ENCODE measurements at regions not wholly inside any gene's neighbourhood (a gene's known extent, or its start where the extent isn't known, plus 50 kb on each side); places are given as distances from the start of the nearest gene placed in this dataset.
A peak's percentile ranks its signal among the peaks of the same experiment; 100 is the strongest.

GRCh38 chr6:40287296-40287850, 299.8 kb downstream of the LRFN2 start:
- no peaks in the 10 kb centered on the region for H3K27me3 ChIP-seq (ENCODE audit: low read length)
- no peaks in the 10 kb centered on the region for H3K9me2 ChIP-seq (replicated peaks; ENCODE audit: insufficient read depth, low read length)
- peaks cover 11% of the 10 kb centered on the region for H3K4me1 ChIP-seq (ENCODE audit: low read length)
- DNase-seq = no peak
- no peaks in the 10 kb centered on the region for H3K79me2 ChIP-seq (ENCODE audit: low read length)
- H3K9ac ChIP-seq (ENCODE audit: low read length) = no peak overlapping the region
- H3K4me2 ChIP-seq (ENCODE audit: low read depth, low read length, poor library complexity, severe bottlenecking) = no peak overlapping the region
- H2AFZ ChIP-seq (ENCODE audit: low read length) = no peak overlapping the region
- no peaks in the 10 kb centered on the region for H3K9me3 ChIP-seq (ENCODE audit: low read length)
- no peak overlapping the region for H3K4me3 ChIP-seq (ENCODE audit: low read length)
- no peak overlapping the region for H3K27ac ChIP-seq (ENCODE audit: low read length)
- no peaks in the 10 kb centered on the region for H3K36me3 ChIP-seq (ENCODE audit: insufficient read depth, low read length)
- H4K20me1 ChIP-seq (ENCODE audit: insufficient read depth, low read depth, low read length) = no peaks in the 10 kb centered on the region

- no peak overlapping the region for H3K4me2 ChIP-seq (ENCODE audit: low read depth, low read length, poor library complexity, severe bottlenecking)
- no peak overlapping the region for H2AFZ ChIP-seq (ENCODE audit: low read length)
- no peaks in the 10 kb centered on the region for H4K20me1 ChIP-seq (ENCODE audit: insufficient read depth, low read depth, low read length)
- no peaks in the 10 kb centered on the region for H3K9me3 ChIP-seq (ENCODE audit: low read length)
- no peak for DNase-seq
- H3K27me3 ChIP-seq (ENCODE audit: low read length) = no peaks in the 10 kb centered on the region
- no peaks in the 10 kb centered on the region for H3K79me2 ChIP-seq (ENCODE audit: low read length)
- H3K9ac ChIP-seq (ENCODE audit: low read length) = no peak overlapping the region
- H3K4me1 ChIP-seq (ENCODE audit: low read length) = peaks cover 11% of the 10 kb centered on the region
- H3K36me3 ChIP-seq (ENCODE audit: insufficient read depth, low read length) = no peaks in the 10 kb centered on the region
- H3K4me3 ChIP-seq (ENCODE audit: low read length) = no peak overlapping the region
- no peaks in the 10 kb centered on the region for H3K9me2 ChIP-seq (replicated peaks; ENCODE audit: insufficient read depth, low read length)
- H3K27ac ChIP-seq (ENCODE audit: low read length) = no peak overlapping the region
Observed at GRCh38 chr6:40286721-40287120, 300.4 kb downstream of the LRFN2 start.

- no peak overlapping the region for H3K4me3 ChIP-seq (ENCODE audit: low read length)
- no peaks in the 10 kb centered on the region for H3K27me3 ChIP-seq (ENCODE audit: low read length)
- H3K36me3 ChIP-seq (ENCODE audit: insufficient read depth, low read length) = no peaks in the 10 kb centered on the region
- H3K9me2 ChIP-seq (replicated peaks; ENCODE audit: insufficient read depth, low read length) = no peaks in the 10 kb centered on the region
- H3K9me3 ChIP-seq (ENCODE audit: low read length) = no peaks in the 10 kb centered on the region
- no peaks in the 10 kb centered on the region for H3K79me2 ChIP-seq (ENCODE audit: low read length)
- no peak overlapping the region for H3K9ac ChIP-seq (ENCODE audit: low read length)
- H3K4me1 ChIP-seq (ENCODE audit: low read length) = peaks cover 11% of the 10 kb centered on the region
- no peaks in the 10 kb centered on the region for H4K20me1 ChIP-seq (ENCODE audit: insufficient read depth, low read depth, low read length)
- no peak for DNase-seq
- H3K4me2 ChIP-seq (ENCODE audit: low read depth, low read length, poor library complexity, severe bottlenecking) = no peak overlapping the region
- no peak overlapping the region for H2AFZ ChIP-seq (ENCODE audit: low read length)
- H3K27ac ChIP-seq (ENCODE audit: low read length) = no peak overlapping the region
Observed at GRCh38 chr6:40285996-40286395, 301.2 kb downstream of the LRFN2 start.

GRCh38 chr6:40285535-40285934, 301.6 kb downstream of the LRFN2 start:
- H3K79me2 ChIP-seq (ENCODE audit: low read length) = no peaks in the 10 kb centered on the region
- no peak overlapping the region for H3K27ac ChIP-seq (ENCODE audit: low read length)
- no peak overlapping the region for H3K4me3 ChIP-seq (ENCODE audit: low read length)
- no peaks in the 10 kb centered on the region for H3K36me3 ChIP-seq (ENCODE audit: insufficient read depth, low read length)
- no peaks in the 10 kb centered on the region for H4K20me1 ChIP-seq (ENCODE audit: insufficient read depth, low read depth, low read length)
- no peaks in the 10 kb centered on the region for H3K27me3 ChIP-seq (ENCODE audit: low read length)
- no peaks in the 10 kb centered on the region for H3K9me3 ChIP-seq (ENCODE audit: low read length)
- H3K9me2 ChIP-seq (replicated peaks; ENCODE audit: insufficient read depth, low read length) = no peaks in the 10 kb centered on the region
- peaks cover 11% of the 10 kb centered on the region for H3K4me1 ChIP-seq (ENCODE audit: low read length)
- no peak overlapping the region for H3K4me2 ChIP-seq (ENCODE audit: low read depth, low read length, poor library complexity, severe bottlenecking)
- H2AFZ ChIP-seq (ENCODE audit: low read length) = no peak overlapping the region
- no peak for DNase-seq
- no peak overlapping the region for H3K9ac ChIP-seq (ENCODE audit: low read length)

- no peak overlapping the region for H3K9ac ChIP-seq (ENCODE audit: low read length)
- no peak overlapping the region for H2AFZ ChIP-seq (ENCODE audit: low read length)
- no peak overlapping the region for H3K27ac ChIP-seq (ENCODE audit: low read length)
- H4K20me1 ChIP-seq (ENCODE audit: insufficient read depth, low read depth, low read length) = no peaks in the 10 kb centered on the region
- H3K9me2 ChIP-seq (replicated peaks; ENCODE audit: insufficient read depth, low read length) = no peaks in the 10 kb centered on the region
- no peak overlapping the region for H3K4me2 ChIP-seq (ENCODE audit: low read depth, low read length, poor library complexity, severe bottlenecking)
- H3K27me3 ChIP-seq (ENCODE audit: low read length) = no peaks in the 10 kb centered on the region
- H3K36me3 ChIP-seq (ENCODE audit: insufficient read depth, low read length) = no peaks in the 10 kb centered on the region
- H3K79me2 ChIP-seq (ENCODE audit: low read length) = no peaks in the 10 kb centered on the region
- no peak for DNase-seq
- peaks cover 11% of the 10 kb centered on the region for H3K4me1 ChIP-seq (ENCODE audit: low read length)
- no peaks in the 10 kb centered on the region for H3K9me3 ChIP-seq (ENCODE audit: low read length)
- no peak overlapping the region for H3K4me3 ChIP-seq (ENCODE audit: low read length)
Observed at GRCh38 chr6:40282986-40283385, 304.2 kb downstream of the LRFN2 start.

GRCh38 chr6:40281402-40281801, 305.8 kb downstream of the LRFN2 start:
- Histone ChIP-seq H3K9me3 (ENCODE audit: low read length) (no peaks in the 10 kb centered on the region), H3K9ac (ENCODE audit: low read length) (no peak overlapping the region), H3K4me2 (ENCODE audit: low read depth, low read length, poor library complexity, severe bottlenecking) (no peak overlapping the region), H3K4me3 (ENCODE audit: low read length) (no peak overlapping the region), H2AFZ (ENCODE audit: low read length) (no peak overlapping the region), H3K27me3 (ENCODE audit: low read length) (no peaks in the 10 kb centered on the region), H3K4me1 (ENCODE audit: low read length) (peaks cover 11% of the 10 kb centered on the region), H3K9me2 (replicated peaks; ENCODE audit: insufficient read depth, low read length) (no peaks in the 10 kb centered on the region), H3K27ac (ENCODE audit: low read length) (no peak overlapping the region), H3K79me2 (ENCODE audit: low read length) (no peaks in the 10 kb centered on the region), H3K36me3 (ENCODE audit: insufficient read depth, low read length) (no peaks in the 10 kb centered on the region), H4K20me1 (ENCODE audit: insufficient read depth, low read depth, low read length) (no peaks in the 10 kb centered on the region)
- DNase-seq = no peak

GRCh38 chr6:40280231-40280630, 306.9 kb downstream of the LRFN2 start:
- Histone ChIP-seq H3K9me2 (replicated peaks; ENCODE audit: insufficient read depth, low read length) (no peaks in the 10 kb centered on the region), H3K4me2 (ENCODE audit: low read depth, low read length, poor library complexity, severe bottlenecking) (no peak overlapping the region), H3K27ac (ENCODE audit: low read length) (no peak overlapping the region), H3K27me3 (ENCODE audit: low read length) (no peaks in the 10 kb centered on the region), H4K20me1 (ENCODE audit: insufficient read depth, low read depth, low read length) (no peaks in the 10 kb centered on the region), H3K9me3 (ENCODE audit: low read length) (no peaks in the 10 kb centered on the region), H3K36me3 (ENCODE audit: insufficient read depth, low read length) (no peaks in the 10 kb centered on the region), H2AFZ (ENCODE audit: low read length) (no peak overlapping the region), H3K4me1 (ENCODE audit: low read length) (peaks cover under 1% of the 10 kb centered on the region), H3K79me2 (ENCODE audit: low read length) (no peaks in the 10 kb centered on the region), H3K4me3 (ENCODE audit: low read length) (no peak overlapping the region), H3K9ac (ENCODE audit: low read length) (no peak overlapping the region)
- DNase-seq = no peak

GRCh38 chr6:40276141-40276540, 311.0 kb downstream of the LRFN2 start:
- Histone ChIP-seq H3K9ac (ENCODE audit: low read length) (no peak overlapping the region), H3K4me3 (ENCODE audit: low read length) (no peak overlapping the region), H3K27ac (ENCODE audit: low read length) (no peak overlapping the region), H3K36me3 (ENCODE audit: insufficient read depth, low read length) (no peaks in the 10 kb centered on the region), H4K20me1 (ENCODE audit: insufficient read depth, low read depth, low read length) (no peaks in the 10 kb centered on the region), H3K79me2 (ENCODE audit: low read length) (no peaks in the 10 kb centered on the region), H3K27me3 (ENCODE audit: low read length) (no peaks in the 10 kb centered on the region), H3K9me2 (replicated peaks; ENCODE audit: insufficient read depth, low read length) (no peaks in the 10 kb centered on the region), H2AFZ (ENCODE audit: low read length) (no peak overlapping the region), H3K9me3 (ENCODE audit: low read length) (no peaks in the 10 kb centered on the region), H3K4me2 (ENCODE audit: low read depth, low read length, poor library complexity, severe bottlenecking) (no peak overlapping the region), H3K4me1 (ENCODE audit: low read length) (peaks cover 13% of the 10 kb centered on the region)
- no peak for DNase-seq

GRCh38 chr6:40274058-40274457, 313.1 kb downstream of the LRFN2 start:
- Histone ChIP-seq H3K79me2 (ENCODE audit: low read length) (no peaks in the 10 kb centered on the region), H3K4me1 (ENCODE audit: low read length) (peaks cover 24% of the 10 kb centered on the region), H3K9ac (ENCODE audit: low read length) (no peak overlapping the region), H3K36me3 (ENCODE audit: insufficient read depth, low read length) (no peaks in the 10 kb centered on the region), H3K4me3 (ENCODE audit: low read length) (no peak overlapping the region), H3K4me2 (ENCODE audit: low read depth, low read length, poor library complexity, severe bottlenecking) (peak overlapping the region; percentile 15), H3K27me3 (ENCODE audit: low read length) (no peaks in the 10 kb centered on the region), H3K9me3 (ENCODE audit: low read length) (no peaks in the 10 kb centered on the region), H4K20me1 (ENCODE audit: insufficient read depth, low read depth, low read length) (no peaks in the 10 kb centered on the region), H3K9me2 (replicated peaks; ENCODE audit: insufficient read depth, low read length) (no peaks in the 10 kb centered on the region), H3K27ac (ENCODE audit: low read length) (no peak overlapping the region), H2AFZ (ENCODE audit: low read length) (no peak overlapping the region)
- DNase-seq = peak; percentile 68
